ENCODE measurements at regions not wholly inside any gene's neighbourhood (a gene's known extent, or its start where the extent isn't known, plus 50 kb on each side); places are given as distances from the start of the nearest gene placed in this dataset.
"Not testable (repeated sequence)": the region's sequence is repeated elsewhere in the genome, so short reads cannot be mapped to it uniquely, and the experiment has no call there.

DNA sequence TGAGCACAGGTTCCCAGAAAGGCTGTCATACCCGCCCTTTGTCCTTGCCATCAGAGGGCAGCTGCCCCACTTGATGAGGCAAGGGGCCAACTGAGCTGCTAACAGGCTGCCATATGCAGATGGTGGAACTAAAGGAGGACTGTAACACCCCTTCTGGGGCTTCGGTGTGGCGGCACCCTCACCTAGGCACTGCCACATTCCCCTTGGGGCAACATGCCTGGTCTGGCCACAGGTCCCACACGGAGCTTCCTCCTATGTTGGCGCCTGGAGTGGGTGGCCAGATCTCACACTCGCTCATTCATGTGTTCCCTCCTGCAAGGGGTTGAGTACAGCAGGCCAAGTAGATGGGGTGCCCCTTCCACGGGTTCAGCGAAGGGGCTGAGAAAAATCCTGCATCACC, 777.4 kb upstream of the CHD1 start:
- no peak for DNase-seq

DNA sequence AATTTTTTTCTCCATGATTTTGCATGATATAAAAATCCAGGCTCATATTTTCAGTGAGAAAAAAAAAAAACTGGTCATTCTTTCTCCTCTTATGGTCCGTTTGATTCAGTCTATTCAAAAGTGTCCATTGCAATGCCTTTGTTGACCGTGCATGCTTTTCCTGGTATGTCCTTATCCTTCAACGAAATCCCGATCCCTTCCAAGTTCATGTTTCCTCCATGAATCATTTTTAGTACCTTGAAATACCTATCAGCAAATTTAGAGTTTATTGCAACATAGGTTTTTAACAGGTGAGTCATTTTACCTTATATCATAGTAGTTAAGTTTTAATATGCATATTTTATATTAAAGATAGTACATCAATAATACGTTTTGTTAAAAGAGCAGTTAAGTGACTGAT, 773.8 kb upstream of the CHD1 start:
- no peak for DNase-seq

DNA sequence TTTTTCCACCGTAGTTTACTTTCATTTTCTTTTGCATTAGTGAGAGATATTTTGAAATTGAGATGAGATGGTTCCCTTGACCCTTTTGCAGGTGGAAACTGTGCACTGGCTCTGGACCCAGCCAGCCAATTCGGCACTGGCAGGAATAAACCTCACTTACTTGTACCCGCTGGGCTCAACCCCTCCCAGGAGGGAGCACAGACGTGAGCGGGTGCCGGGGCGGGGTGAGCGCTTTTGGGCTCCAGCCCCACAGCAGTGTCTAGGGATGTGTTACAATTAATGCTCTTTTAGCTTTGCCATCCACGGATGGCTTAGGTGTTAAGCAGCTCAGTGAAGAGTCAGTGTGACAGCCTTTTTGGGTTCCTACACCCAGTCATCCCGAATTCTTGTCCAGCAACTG, 766.1 kb upstream of the CHD1 start:
- no peak for DNase-seq

- DNase-seq = no peak
Observed at GRCh38 chr5:99686538-99686937, 757.7 kb upstream of the CHD1 start.

DNA sequence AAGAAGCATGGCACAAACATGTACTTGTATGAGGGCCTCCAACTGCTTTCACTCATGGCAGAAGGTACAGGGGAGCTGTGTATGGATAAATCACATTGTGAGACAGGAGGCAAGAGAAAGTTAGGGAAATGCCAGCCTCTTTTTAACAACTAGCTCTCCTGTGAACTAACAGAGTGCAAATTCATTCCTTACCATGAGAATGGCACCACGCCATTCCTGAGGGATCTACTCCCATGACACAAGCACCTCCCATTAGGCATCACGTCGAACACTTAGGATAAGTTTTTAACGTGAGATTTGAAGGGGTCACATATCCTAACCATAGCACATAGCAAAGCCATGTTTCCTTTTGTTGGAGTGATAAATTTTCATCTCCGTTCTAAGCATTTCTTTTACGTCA, 747.2 kb upstream of the CHD1 start:
- DNase-seq = no peak

GRCh38 chr5:99674101-99674500, 745.3 kb upstream of the CHD1 start:
- DNase-seq = no peak

GRCh38 chr5:99664972-99665371, 736.2 kb upstream of the CHD1 start:
- no peak for DNase-seq

DNA sequence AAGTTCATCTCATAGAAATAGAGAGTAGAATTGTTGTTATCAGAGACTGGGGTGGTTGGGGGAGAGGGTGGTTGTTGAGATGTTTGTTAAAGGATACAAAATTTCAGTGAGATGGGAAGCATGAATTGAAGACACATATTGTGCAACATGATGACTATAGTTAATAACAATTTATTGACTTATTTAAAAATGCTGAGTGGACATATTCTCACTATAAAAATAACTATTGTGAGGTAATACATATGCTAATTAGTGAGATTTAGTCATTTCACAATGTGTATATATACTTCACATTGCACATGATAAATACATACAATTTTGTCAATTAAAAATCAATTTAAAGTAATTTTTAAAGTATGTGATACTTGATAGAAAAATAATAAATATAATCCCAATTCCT, 722.5 kb upstream of the CHD1 start:
- no peak for DNase-seq

GRCh38 chr5:99646011-99646647, 717.3 kb upstream of the CHD1 start:
- no peak for DNase-seq

- DNase-seq = no peak
Observed at GRCh38 chr5:99644822-99645221, 716.0 kb upstream of the CHD1 start.

GRCh38 chr5:99640646-99641045, 711.8 kb upstream of the CHD1 start:
- DNase-seq = no peak

DNA sequence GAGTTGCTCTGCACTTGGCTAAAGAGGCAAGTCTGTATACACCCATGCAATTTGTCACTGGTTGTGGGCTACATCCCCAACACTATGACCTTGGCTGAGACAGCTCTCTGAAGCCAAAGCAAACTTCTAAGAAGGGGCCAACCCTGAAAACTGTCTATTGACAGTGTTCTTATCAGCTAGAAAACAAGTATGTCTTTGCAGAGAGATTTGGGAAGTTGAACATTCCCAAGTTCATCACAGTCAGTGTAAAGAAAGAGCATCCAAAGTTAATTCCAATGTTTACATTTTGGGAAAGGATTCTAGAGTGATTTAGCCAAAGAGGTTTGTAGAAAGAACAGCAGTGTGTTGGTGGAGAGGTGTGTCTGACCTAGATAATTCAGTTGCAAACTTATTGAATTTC, 711.1 kb upstream of the CHD1 start:
- DNase-seq = no peak

DNA sequence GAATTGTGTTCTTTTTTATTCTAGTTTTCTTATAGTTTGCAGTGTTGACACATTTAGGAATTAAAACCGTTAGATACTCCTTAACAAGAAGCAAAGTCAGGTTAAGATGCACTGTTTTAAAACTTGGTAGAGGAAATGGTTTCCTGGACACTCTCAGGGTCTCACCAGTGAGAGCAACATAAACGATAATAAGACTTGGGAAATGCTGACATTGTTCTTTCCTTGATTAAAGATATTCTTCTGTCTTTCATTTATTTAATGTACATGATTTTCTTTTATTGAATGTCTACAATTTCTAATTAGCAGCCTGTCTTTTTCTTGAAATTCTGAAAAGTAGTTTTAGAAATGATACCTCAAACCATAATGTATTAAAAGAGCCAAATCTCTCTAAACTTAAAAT, 707.9 kb upstream of the CHD1 start:
- no peak for DNase-seq

GRCh38 chr5:99621772-99622681, 693.2 kb upstream of the CHD1 start:
- DNase-seq = no peak

GRCh38 chr5:99617335-99617734, 688.5 kb upstream of the CHD1 start:
- no peak for DNase-seq

DNA sequence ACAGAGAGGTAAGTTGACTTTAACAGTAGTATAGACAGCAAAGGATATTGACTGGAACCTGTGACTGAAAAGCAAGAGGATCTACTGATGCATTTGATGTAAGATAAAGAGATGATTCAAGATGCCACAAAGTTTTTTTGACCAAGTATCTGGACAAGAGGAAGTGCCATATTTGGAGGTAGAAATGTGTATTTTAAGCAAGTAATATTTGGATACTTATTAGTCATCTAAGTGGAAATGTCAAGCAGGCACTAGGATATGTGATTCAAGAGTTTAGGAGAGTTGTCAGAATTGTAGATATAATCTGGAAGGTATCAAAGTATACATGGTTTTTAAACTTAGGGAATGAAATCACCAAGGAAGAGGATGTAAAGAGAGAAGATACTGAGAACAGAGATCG, 686.1 kb upstream of the CHD1 start:
- DNase-seq = no peak

DNA sequence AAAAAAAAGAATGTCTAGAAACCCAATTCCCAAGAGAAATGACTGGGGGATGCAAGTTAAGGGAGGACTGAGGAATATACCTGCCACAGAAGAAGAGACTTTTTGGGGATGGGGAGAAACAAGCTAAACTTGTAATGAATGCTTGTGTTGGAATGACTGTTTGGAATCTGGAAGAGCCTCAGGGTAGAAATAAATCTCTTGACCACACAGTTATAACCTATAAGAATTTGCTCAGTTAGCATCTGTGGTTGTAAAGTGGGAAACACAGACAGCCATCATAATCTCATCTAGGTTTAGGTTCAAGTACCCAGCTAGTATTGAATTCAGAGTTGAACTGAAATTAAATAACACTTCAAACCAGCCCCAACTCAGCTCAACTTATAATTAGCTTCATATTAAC, 678.3 kb upstream of the CHD1 start:
- no peak for DNase-seq

GRCh38 chr5:99605904-99606303, 677.1 kb upstream of the CHD1 start:
- no peak for DNase-seq

DNA sequence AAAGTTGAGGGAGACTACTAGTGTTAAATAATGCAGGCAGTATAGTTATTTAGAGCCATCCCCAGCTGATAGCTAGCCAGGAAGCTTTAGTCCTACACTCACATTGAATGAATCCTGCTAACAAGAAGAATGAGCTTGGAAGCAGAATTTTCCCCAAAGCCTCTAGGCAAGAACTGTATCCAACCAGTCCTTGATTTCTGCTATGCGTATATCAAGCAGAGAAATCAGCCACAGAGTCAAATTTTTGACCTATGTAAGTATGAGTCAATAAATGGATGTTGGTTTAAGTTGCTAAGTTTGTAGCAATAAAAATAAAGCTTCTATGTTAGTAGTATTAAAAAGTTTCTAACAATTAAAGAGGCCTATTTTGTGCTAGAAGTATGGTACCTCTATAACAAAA, 672.1 kb upstream of the CHD1 start:
- DNase-seq = no peak

GRCh38 chr5:99590806-99591205, 662.0 kb upstream of the CHD1 start:
- DNase-seq = peak; percentile 9

DNA sequence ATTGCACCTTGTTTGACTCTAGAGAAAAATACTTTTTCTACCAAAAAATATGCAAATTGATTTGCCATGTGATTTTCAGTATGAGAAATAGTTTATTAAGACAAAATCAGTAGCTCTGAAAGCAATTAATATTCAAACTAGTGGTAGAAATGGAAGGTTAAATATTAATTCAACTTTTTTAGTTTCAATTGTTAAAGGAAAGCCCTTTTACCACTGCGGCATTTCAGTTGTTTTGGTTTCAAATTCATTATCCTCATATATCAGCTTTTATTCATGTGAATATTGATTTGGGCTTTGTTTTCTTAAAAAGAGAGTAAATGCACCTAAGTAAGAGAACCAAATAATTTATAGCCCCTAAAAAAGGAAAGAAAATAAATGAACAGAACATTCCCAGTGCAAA, 660.6 kb upstream of the CHD1 start:
- no peak for DNase-seq

GRCh38 chr5:99587983-99588382, 659.2 kb upstream of the CHD1 start:
- DNase-seq = no peak

GRCh38 chr5:99586878-99587277, 658.1 kb upstream of the CHD1 start:
- DNase-seq = no peak

GRCh38 chr5:99581204-99581603, 652.4 kb upstream of the CHD1 start:
- DNase-seq = not testable (repeated sequence)

Data from NCI-H1105 treated with DMSO at 0.1 percent for 48 hours (cell line).